GM19395 (cell line): ENCODE measurements at regions not wholly inside any gene's neighbourhood (a gene's known extent, or its start where the extent isn't known, plus 50 kb on each side); places are given as distances from the start of the nearest gene placed in this dataset.
A peak's percentile ranks its signal among the peaks of the same experiment; 100 is the strongest.
"Not testable (repeated sequence)": the region's sequence is repeated elsewhere in the genome, so short reads cannot be mapped to it uniquely, and the experiment has no call there.

Experiments
- ATAC-seq: cut with Tn5 transposase; IDR thresholded peaks from one replicate; pipeline ENCODE4 v1.9.1; 2021; ENCODE audit warnings: mild to moderate bottlenecking, moderate library complexity; ENCODE audit not compliant: unreplicated experiment

GRCh38 chr3:95673215-95673614 lies 1141.2 kb upstream of the EPHA6 start:
- no peak for ATAC-seq

DNA sequence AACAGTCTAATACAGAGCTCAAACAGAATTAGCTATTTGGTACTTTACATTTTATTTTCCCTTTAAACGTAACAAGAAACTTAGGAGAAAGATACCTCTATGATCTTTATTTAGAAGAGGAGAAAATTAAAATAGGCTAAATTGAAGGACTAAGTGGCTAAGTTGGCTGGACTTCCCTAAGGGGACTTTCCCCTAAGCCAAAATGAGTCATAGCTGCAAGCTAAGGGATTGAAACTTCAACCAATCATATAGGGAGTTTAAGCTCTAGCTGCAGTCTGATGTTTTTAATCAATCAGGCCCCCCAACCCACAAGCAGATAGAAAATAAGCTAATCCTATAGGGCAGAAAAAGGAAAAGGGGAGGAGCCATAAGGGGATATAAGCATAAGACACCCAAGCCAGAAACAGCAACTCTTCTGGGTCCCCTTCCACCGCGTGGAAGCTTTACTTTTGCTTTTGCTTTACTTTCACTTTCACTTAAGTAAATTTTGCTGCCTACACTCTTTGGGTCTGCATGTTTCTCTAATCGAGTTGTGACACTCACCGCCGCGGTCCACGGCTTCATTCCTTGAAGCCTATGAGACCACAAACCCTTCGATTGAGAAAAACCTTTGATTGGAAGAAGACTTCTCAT lies 1108.5 kb upstream of the EPHA6 start:
- no peak for ATAC-seq

GRCh38 chr3:95707268-95707667 lies 1107.1 kb upstream of the EPHA6 start:
- ATAC-seq, result no peak

GRCh38 chr3:95710684-95711083 lies 1103.7 kb upstream of the EPHA6 start:
- no peak for ATAC-seq

DNA sequence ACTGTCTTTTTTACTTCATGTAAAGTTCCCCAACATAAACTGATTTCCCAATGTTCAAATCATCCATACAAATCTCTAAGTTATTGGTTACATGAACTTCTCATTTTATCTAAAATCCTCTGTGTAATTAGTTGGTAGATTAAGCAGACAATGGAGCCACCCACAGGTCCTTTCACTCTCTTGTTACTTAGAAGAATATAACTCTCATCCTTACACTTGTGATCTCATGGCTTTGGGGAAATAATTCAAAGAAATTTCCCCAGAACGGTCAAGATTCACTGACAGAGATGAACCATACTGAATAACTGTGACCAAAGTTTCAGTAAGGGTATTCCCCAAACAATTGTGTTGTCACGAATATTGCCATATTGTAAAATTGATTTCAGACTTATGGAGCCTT lies 1102.6 kb upstream of the EPHA6 start:
- ATAC-seq, result no peak

DNA sequence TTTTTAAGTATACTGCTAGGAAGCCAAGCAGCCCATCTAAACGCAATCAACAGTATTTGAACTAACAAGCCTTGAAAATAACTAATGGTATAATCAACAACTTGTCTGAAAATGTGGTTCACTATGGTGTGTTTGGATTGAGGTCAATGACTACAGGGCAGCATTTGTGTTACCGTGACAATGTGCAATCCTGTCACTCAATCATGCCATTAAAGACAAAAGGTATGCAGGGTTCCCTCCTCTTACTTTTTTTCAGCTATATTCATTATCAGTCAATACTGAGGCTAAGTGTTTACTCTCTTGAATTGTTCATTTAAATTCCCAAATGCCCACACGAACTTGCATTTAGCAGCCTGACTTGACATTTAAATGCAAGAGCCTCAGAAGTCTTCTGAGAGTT lies 1099.3 kb upstream of the EPHA6 start:
- ATAC-seq, result no peak

DNA sequence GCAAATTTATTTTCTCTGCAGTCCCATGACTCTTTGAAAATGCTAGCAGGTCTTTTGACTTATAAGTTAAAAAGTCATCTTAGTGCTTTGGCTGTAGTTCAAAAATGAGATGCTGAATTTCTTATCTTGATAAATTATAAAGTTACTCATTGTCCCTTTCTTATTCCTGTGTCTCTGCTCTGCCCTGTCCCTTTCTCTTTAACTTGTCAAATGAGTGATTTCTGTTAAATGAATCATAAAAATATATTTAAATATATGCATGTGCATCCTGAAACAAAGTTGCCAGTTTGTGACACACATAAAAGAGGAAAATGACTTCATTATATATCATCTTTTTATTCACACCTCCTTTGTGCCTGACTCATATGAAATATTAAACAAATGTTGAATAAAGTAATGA lies 1097.3 kb upstream of the EPHA6 start:
- no peak for ATAC-seq

- no peak for ATAC-seq
Observed at GRCh38 chr3:95718168-95718567, 1096.2 kb upstream of the EPHA6 start.

GRCh38 chr3:95719481-95719880 lies 1094.9 kb upstream of the EPHA6 start:
- ATAC-seq, result no peak

GRCh38 chr3:95721938-95722337 lies 1092.5 kb upstream of the EPHA6 start:
- ATAC-seq, result peak; percentile 78

DNA sequence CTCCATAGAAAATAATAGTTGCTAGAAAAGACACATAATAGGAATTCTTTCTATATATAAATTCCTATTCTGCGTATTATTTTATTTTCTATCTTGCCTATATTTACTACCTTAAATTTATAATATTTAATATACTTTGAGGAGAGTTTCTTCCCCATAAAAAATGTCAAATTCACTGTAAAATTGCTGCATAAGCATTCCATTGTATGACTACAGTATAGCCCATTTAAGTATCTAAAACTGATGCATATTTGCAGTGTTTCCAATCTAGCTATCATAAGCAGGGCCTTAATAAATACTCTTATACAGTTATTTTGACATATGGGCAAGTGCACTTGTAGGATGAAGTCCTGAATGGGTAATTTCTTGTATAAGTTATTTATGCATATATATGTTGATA lies 1088.6 kb upstream of the EPHA6 start:
- ATAC-seq, result no peak

DNA sequence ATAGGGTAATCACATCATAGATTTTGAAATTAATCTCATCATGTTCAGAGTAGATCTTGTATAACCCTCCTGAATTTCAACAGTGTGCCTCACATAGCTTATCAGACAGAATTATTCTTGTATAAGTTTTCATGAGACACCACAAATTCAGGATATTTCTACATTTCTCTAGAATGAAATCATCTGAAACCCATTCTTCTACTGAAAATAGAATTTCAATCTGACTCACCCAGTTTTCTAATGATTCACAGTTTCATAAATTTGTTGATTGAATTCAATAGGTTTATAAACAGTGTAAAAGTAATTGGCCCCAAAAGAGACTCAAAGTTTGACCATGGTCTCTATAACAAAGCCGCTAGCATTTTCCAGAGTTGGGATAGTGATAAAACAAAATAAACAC lies 1082.6 kb upstream of the EPHA6 start:
- ATAC-seq, result no peak

- ATAC-seq, result no peak
Observed at GRCh38 chr3:95733336-95733735, 1081.1 kb upstream of the EPHA6 start.

- ATAC-seq, result no peak
Observed at GRCh38 chr3:95738045-95738444, 1076.3 kb upstream of the EPHA6 start.

DNA sequence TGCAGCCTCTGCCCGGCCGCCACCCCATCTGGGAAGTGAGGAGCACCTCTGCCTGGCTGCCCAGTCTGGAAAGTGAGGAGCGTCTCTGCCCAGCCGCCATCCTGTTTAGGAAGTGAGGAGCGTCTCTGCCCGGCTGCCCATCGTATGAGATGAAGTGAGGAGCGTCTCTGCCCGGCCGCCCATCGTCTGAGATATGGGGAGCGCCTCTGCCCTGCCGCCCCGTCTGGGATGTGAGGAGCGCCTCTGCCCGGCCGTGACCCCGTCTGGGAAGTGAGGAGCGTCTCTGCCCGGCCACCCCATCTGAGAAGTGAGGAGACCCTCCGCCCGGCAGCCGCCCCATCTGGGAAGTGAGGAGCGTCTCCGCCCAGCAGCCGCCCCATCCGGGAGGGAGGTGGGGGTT lies 1069.5 kb upstream of the EPHA6 start:
- not testable (repeated sequence) for ATAC-seq

DNA sequence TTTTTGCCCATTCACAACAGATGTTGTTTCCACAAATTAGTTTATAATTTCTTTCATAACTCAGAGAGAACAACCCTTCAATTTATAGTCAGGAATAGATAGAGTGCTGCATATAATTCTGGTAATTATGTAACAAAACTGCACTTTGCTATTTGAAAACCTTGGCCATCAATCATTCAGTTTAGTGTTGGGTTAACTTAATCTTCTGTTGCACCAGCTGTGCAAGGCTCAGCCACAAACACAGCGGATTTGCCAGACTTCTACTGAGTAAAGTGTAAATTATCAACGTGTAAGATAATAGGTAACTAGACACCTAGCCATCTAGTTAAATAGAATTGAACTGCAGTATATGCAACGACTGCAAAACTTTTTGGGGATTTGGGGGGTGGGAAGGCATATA lies 1064.3 kb upstream of the EPHA6 start:
- no peak for ATAC-seq

DNA sequence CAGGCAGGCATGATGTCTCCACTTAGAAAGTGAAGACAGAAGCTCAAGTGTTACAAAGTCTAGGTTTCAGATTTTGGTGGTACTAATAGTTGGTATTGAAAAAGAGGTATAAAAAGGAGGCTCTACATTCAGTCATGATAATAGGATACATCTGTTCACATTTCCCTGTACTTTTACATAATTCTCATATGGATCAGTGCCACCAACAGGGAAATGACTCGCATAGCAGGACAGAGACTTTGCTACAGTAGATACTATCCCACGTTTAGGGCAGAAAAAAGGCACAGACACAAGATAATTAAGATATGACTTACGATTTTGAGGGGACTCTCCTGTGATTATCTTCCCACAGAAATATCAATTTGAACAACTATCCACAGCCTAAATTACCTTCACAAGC lies 1062.9 kb upstream of the EPHA6 start:
- ATAC-seq, result no peak

DNA sequence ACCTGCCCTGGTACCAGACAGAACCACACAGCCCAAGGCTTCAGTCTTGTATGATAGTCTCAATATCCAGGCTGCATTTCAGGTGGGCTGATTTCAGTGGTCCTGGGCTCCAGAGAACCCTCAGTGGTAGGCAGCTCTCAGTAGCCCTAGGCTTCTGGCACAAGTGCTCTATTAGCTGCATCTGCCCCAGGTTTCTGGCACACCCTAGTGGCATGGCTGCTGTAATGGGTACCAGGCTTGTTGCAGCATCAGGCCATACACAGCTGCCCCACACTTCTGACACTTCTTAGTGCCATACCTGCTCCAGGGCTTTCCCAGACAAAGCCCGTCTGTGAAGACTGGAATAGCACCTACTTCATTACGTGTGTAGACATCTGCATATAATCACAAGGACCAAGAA lies 1062.2 kb upstream of the EPHA6 start:
- no peak for ATAC-seq

DNA sequence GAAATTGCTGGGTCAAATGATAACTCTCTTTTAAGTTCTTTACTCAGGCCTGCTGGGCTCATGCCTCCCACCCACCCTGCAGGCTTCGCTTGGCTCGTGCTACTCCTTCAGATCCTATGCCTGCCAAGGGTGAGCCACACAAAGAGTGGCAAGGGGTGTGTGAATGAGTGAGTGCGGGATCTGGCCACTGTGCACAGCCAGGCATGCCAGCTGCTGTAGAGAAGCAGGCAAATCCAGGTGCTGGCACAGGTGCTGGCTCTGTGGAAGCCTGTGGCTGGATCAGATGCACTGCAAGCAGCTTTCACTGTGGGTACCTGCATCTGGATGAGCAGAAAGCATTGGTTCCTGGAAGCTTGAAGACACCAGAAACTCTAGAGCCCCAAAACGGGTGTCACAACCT lies 1055.7 kb upstream of the EPHA6 start:
- ATAC-seq, result no peak

DNA sequence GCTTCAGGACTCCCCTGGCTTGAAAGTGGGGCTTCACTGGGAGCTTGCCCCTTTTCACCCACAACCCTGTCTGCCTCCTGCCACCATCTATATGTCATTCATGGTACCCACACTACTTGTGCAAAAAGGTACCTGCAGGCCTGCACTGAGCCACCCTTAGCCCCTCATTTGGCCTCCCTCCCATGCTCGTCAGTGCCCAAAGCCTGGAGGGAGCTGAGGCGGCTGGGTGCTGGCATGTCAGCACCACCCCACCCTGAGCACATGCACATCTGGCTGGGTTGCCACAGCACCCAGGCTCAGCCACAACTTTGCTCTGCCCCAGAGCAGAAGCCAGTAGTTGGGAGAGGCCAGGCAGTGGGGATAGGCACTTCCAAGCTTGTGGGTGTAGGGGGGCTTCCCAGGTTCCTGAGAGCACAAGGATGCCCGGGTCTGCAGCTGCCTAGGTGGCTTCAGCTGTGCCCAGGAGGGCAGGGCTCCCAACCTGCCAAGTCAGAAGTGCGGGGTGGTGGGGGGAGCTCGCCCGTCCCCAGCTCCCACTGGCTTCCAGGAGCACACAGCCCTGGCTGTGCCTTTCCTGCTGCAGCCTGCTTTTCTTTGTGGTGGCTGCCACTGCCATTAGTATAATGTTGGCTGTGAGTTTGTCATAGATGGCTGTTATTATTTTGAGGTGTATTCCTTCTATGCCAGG lies 1054.6 kb upstream of the EPHA6 start:
- ATAC-seq, result no peak

- no peak for ATAC-seq
Observed at GRCh38 chr3:95775486-95776094, 1038.8 kb upstream of the EPHA6 start.

GRCh38 chr3:95781598-95781997 lies 1032.8 kb upstream of the EPHA6 start:
- ATAC-seq, result no peak

DNA sequence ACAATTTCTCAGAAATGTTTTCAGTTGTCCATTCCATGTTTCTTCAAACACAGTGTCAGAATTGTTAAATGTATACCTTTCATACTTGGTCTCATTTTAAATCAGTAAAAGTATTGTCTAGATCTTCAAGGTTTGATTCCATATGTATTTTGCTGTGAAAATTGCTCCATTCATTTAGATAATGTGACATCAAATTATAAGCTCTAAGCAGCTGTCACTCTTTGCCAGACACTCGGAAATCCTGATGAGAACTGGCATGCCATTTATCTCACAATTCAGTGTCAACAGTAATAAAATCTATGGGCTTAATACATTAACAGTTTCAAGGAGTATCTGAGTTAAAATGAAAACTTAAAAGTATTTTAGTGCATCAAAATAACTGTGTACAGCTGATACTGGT lies 1025.3 kb upstream of the EPHA6 start:
- ATAC-seq, result no peak
